T47D (cell line): ENCODE measurements at regions not wholly inside any gene's neighbourhood (a gene's known extent, or its start where the extent isn't known, plus 50 kb on each side); places are given as distances from the start of the nearest gene placed in this dataset.

Experiments
- DNase-seq, 2 experiments: peaks; one replicate each; pipeline versions ENCODE4 v3.0.0 to v3.0.0-alpha.2; 2011 to 2012; ENCODE audit warnings: low read depth in 1 of 2, low spot score in 1 of 2
- JUND ChIP-seq: IDR thresholded peaks from 2 replicates; pipeline ENCODE4 v1.6.1; 2012; ENCODE audit warnings: low read depth
- in situ Hi-C: cut with HindIII; loops from 2 replicates; pipeline ENCODE4 v1.10.0; 2016; ENCODE audit warnings: low sequenced_read_pairs, low pct_unique_long_range_greater_than_20kb

DNA sequence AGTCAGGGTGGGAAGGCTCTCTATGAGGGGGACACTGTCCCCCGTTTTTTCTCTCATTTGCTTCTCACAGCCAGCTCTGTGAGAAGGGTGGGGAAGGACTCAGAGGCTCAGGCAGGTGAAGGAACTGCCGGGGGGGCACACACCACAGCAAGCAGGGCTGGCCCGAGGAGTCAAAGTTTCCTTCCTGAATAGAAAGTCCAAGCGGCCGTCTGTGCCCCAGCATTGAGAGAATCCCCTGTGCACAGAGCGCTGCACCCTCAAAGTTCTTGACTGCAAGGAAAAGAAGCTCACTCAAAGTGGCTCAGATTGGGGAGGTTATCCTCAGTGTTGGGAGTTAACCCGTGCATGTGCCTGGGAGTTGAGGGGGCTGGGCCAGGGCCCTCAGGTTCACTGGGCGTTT is 145.2 kb upstream of the AJAP1 start:
- TF ChIP-seq JUND, result no peak
- in situ Hi-C loops, result no loop called here
- DNase-seq, result no peak

DNA sequence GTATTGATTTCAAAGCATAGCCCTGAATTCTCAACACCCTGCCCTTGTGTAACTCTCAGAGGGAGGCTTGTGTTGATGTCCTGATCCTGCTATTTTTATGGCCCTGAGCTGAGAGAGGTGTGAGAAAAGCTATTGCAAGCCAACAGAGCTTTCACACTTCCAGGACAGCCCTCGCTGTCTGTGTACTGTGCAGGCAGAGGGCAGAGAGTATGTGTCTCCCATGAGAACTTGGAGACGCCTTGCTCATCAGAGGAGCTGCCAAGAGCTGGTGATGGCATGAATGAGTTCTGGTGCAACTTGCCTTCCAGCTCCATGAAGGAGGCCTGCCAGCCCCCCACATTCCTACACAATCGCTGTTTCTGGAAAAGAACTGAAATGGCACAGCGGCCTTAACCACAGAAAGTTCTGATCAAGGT is 144.1 kb upstream of the AJAP1 start:
- TF ChIP-seq JUND, result no peak
- in situ Hi-C loops, result no loop called here
- no peak for DNase-seq

- in situ Hi-C loops, result no loop called here
- no peak for TF ChIP-seq JUND
- no peak for DNase-seq
Observed at GRCh38 chr1:4511374-4511773, 143.0 kb upstream of the AJAP1 start.

- TF ChIP-seq JUND, result no peak
- in situ Hi-C loops, result no loop called here
- DNase-seq, result no peak
Observed at GRCh38 chr1:4512636-4513035, 141.8 kb upstream of the AJAP1 start.

- no peak for TF ChIP-seq JUND
- no peak for DNase-seq
Observed at GRCh38 chr1:4513685-4514084, 140.7 kb upstream of the AJAP1 start.

DNA sequence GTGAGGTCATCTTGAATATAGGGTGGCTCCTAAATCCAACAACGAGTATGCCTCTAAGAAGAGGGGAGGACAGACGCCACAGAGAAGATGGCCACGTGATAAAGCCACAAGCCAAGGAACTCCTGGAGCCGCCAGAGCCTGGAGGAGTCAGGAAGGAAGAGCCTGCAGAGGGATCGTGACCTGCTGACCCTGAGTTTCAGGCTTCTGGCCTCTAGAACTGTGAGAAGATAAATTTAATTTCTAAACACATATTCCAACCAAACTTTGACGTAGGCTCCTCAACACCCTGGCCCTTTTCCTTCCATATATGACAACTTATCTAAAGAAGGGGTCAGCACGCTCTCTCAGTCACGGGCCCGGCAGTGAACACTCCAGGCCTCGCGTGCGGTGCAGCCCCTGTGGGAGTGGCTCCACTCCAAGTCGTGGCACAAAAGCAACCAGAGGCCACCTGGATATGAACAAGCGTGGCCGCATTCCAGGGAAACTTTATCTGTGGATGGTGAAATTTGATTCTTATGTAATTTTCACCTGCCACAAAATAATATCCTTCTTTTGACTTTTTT is 138.6 kb upstream of the AJAP1 start:
- in situ Hi-C loops, result no loop called here
- DNase-seq, result no peak
- TF ChIP-seq JUND, result no peak

More at GRCh38 chr1:4513685-4514084, 140.7 kb upstream of the AJAP1 start:
- in situ Hi-C loops, result no loop called here

GRCh38 chr1:4516596-4516995 is 137.8 kb upstream of the AJAP1 start:
- no peak for TF ChIP-seq JUND
- DNase-seq, result no peak
- in situ Hi-C loops, result no loop called here

DNA sequence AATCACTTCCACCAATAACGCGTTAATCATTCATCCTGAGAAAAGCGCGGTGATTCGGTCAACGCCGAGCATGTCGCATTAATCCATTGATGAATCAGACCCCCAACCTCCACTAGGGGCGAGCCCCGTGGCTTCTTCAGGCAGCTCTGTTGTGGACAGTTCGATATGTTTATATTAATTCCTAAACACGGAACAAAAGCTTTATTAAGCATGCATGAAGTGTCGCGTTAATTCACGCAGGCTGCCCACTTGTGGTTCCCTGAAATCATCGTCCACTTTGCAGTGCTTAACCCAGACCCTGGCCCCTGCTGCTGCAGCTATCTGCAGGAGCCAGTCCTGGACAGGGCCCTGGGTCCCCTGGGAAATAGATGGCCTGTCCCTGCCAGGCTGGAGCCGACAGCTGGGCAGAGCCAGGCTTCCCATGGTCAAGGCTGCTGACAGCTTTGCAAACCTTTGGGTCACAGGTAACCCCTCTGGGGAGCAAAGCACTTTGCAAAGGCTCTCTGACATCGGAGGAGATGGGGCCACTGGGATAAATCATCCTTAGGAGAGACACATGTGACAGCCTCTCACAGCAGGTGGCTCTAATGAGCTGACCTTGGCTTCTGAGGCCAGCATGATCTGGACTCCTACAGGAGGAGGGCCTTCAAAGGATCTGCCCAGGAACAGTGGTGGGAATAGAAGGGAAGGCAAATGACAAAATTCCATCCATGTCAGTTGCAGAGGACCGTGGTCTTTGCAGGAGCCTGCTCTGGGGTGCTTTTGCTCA is 137.0 kb upstream of the AJAP1 start:
- DNase-seq, result no peak
- in situ Hi-C loops, result no loop called here
- TF ChIP-seq JUND, result no peak

GRCh38 chr1:4518621-4519020 is 135.8 kb upstream of the AJAP1 start:
- in situ Hi-C loops, result no loop called here
- TF ChIP-seq JUND, result no peak
- DNase-seq, result no peak

GRCh38 chr1:4519954-4520353 is 134.5 kb upstream of the AJAP1 start:
- no peak for DNase-seq
- in situ Hi-C loops, result no loop called here
- TF ChIP-seq JUND, result no peak

DNA sequence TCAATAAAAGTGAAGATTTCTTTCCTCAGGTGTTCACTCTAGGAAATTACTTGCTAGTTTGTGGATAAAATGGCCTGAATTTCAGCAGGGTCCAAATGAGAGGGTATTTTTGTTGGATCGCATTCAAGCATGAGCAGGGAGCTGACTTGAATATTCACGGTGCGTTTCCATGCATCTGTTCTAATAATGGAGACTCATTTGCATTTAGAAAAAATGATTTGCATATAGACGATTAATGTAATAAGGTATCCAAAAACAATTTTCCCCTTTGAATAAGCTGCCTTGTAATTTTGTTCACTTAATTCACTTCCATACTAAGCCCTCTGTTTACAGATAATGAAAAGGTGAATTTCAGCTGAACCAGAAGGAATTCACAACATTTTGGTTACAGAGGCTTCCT is 130.9 kb upstream of the AJAP1 start:
- DNase-seq, result no peak
- TF ChIP-seq JUND, result no peak
- in situ Hi-C loops, result no loop called here

- TF ChIP-seq JUND, result no peak
- in situ Hi-C loops, result no loop called here
- DNase-seq, result no peak
Observed at GRCh38 chr1:4526747-4527146, 127.7 kb upstream of the AJAP1 start.

- in situ Hi-C loops, result no loop called here
- no peak for TF ChIP-seq JUND
- no peak for DNase-seq
Observed at GRCh38 chr1:4527819-4528218, 126.6 kb upstream of the AJAP1 start.

DNA sequence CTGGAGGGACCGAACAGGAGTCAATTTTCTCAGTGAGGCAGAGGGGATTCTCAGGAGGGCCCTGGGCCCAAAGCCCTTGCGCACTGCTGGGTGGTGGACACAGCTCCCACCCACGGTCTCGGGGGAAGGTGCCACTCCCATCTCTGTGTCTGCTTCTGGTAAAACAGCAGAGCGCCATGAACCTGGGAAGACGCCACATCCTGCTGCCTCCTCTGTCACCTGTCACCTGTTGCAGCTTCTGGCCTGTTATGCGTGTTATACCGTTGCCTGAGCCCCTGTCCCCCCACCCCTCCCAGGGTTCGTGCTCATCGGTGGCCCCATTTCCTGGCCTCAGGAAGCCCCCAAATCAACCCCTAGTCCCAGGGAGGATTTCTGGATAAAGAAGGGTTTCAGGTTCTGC is 125.8 kb upstream of the AJAP1 start:
- no peak for DNase-seq
- in situ Hi-C loops, result no loop called here
- no peak for TF ChIP-seq JUND
